GM18507 (cell line): ENCODE measurements at regions not wholly inside any gene's neighbourhood (a gene's known extent, or its start where the extent isn't known, plus 50 kb on each side); places are given as distances from the start of the nearest gene placed in this dataset.
"Not testable (repeated sequence)": the region's sequence is repeated elsewhere in the genome, so short reads cannot be mapped to it uniquely, and the experiment has no call there.

Source experiments
- DNase-seq: peaks from one replicate; pipeline ENCODE4 v3.0.0; 2011; ENCODE audit warnings: low read depth; ENCODE audit not compliant: insufficient read length; ENCODE audit errors: extremely low spot score
- FAIRE-seq: peaks from 2 replicates; lab custom pipeline; 2011; peaks lifted over from hg19 to GRCh38; lab: Jason Lieb, UNC

DNA sequence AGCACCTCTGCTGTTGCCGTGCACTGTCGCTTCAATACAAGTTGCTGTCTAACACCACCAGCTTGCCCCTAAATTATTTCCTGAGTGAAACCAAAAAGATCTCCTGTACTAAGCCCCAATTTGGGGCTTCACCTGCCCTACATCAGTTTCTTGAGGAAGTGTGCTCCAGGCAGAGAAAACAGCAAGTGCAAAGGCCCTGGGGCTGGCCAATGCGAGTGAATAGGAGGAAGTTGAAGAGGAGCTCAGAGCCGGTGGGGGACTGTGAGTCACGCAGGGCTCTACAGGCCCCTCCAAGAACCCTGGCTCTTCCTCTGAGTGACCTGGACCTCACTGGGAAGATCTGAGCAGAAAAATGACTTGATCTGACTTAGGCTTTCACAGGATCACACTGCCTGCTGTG, 117.2 kb downstream of the IPO8 start:
- no peak for FAIRE-seq
- DNase-seq = no peak

DNA sequence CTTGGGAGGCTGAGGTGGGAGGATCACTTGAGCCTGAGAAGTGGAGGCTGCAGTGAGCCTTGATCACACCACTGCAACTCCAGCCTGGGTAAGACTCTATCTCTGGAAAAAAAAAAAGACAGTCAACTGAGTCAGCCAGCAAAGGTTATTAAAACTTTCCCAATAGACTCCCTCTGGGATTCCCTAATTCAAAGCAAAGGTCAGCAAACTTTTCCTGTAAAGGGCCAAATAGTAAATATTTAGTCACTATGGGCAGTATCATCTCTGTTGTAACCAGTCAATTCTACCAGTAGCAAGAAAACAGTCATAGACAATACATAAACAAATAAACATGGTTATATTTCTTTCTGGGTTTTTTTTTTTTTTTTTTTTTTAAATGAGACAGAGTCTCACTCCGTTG, 122.5 kb downstream of the IPO8 start:
- FAIRE-seq (no peak), DNase-seq (no peak)

DNA sequence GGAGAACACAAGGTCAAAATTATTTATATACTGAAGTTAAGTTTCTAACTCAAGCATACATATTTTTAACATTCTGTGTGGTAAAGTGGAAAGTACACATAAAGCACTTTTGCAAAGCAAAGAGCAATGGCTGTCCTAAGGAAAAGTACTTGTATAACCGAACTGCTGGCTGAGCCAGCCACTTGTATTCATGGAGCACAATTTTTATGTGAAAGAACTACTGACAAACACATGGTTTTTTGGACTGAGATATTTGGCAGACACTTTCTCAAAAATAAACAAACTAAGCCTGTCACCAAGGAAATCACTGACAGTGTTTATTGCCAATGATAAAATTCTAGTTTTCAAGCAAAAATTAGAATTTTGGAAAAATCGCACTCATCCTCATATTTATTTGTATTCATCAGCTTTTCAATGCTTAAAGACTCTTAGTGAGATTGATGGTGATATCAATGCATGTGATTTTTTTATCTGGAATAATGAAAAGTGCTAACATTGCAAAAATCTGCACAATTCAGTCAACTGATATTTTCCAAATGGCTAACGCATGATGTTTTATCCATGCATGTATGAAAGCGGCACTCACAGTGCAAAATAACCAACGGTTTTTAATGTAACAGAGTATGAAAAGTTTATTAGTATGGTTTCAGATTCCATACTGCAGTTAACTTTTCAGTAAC, 125.3 kb downstream of the IPO8 start:
- DNase-seq (no peak), FAIRE-seq (no peak)

DNA sequence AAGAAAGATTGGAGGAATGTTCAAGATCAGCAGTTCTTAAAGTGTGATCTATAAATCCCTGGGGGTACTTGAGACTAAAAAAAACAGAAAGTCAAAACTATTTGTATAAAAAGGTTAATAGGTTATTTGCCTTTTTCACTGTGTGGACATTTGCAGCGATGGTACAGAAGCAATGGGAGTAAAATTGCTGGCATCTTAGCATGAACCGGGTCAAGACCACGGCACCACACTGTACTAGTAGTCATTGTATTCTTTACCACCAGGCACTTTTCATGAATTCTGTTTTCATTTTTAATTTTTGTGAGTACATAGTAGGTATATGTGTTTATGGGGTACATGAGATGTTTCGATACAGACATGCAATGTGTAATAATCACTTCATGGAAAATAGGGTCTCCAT, 126.2 kb downstream of the IPO8 start:
- DNase-seq (no peak), FAIRE-seq (no peak)

DNA sequence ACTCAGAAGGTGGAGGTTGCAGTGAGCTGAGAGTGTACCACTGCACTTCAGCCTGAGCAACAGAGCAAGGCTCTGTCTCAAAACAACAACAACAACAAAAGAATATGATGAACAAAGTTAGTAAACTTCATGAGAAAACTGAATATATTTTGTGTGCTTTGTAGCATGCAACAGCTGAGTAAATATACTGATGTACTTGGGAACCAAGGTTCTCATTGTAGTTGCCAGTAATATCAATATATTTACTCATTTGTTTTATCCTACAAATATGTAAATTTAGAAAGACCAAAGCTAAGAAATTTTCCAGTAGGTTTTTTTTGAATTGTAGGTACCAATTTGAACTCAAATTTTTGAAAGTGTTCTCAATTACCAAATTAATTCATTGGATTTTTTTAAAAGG, 127.2 kb downstream of the IPO8 start:
- DNase-seq (no peak), FAIRE-seq (no peak)

DNA sequence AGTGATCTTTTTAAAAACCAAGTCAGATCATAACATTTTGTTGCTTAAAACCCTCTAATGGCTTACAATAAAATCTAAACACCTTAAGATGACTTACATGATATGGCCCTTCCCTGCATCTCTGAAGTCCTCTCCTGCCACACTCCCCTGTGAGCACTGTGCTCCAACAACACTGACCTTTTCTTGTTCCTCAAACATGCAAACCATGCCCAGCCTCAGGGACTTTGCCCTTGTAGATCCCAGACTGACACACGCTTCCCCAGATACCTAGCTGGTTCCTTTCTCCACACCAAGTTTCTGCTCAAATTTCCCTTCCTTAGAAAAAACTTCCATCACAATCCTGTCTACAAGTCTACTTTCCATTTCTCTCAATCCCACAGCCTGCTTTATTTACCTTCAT, 128.6 kb downstream of the IPO8 start:
- no peak for DNase-seq

DNA sequence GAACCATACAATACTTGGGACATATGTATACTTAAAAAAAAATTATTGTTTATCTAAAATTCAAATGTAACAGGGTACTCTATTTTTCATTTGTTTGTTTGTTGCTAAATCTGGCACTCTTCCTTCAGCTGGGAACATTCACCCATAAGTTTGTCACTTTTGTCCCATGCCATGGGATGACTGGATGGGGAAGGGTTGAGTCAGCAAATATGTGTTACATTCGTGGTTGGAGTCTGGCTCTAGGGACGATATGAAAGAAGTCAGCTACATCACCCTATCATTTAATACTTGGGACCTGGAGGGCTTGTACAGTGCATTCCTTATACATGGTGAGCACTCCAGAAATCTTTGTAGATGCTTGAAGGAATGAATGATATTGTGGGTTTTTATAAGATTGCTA, 131.3 kb downstream of the IPO8 start:
- DNase-seq = no peak
- FAIRE-seq = no peak

More for the DNA sequence above, 128.6 kb downstream of the IPO8 start:
- no peak for FAIRE-seq

DNA sequence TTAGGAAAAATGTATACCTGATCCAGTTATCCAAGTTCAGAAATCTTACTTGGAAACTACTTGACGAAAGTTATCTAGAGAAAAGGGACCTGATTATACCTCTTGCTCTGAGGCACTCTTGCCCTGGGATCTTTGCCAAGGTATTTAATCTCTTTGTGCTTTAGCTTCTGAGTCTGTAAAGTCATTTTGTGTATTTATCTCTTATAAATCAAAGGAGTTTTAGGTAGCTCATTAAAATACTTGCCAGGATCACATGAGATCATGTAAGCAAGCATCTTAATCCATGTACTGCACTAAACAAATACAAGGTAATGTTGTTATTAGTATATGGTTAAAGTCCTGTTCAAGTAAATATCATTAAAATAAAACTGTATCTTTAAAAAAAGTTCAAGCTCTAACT, 147.5 kb downstream of the IPO8 start:
- DNase-seq (no peak), FAIRE-seq (no peak)

DNA sequence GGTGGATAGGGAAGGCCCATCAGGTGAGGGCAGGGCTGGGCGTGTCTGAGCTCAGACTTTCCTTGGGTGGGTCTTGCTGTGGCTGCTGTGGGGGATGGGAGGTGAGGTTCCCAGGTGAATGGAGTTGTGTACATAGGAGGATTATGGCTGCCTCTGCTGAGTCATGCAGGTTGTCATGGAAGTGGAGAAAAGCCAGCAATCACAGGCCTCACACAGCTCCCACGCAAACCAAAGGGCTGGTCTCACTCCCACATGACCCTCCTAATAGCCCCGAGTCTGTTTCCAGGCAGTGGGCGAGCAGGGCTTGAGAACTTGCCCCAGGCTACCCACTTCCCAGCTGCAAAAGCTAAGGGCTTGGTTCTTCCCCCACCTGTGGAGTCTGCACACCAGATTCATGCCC, 149.5 kb downstream of the IPO8 start:
- DNase-seq (no peak), FAIRE-seq (no peak)

DNA sequence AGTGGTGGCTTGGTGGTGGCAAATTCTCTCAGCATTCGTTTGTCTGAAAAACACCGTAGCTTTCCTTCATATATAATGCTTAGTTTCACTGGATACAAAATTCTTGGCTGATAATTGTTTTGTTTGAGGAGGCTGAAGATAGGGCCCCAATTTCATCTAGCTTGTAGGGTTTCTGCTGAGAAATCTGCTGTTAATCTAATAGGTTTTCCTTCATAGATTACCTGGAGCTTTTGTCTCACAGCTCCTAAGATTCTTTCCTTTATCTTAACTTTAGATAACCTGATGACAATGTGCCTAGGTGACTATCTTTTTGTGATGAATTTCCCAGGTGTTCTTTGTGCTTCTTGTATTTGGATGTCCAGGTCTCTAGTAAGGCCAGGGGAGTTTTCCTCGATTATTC, 151.0 kb downstream of the IPO8 start:
- FAIRE-seq, DNase-seq: not testable (repeated sequence)

DNA sequence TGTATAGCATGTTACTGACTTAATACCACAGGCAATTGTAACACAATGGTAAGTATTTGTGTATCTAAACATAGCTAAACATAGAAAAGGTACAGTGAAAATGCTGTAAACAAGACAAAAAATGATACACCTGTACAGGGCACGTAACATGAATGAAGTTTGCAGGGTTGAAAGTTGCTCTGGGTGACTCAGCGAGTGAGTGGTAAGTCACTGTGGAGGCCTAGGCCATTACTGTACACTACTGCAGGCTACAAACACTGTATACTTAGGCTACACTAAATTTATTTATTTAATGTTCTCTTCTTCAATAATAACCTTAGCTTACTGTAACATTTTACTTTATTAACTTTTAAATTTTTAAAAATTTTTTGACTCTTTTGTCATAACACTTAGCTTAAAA, 158.4 kb downstream of the IPO8 start:
- DNase-seq = no peak
- FAIRE-seq = no peak

DNA sequence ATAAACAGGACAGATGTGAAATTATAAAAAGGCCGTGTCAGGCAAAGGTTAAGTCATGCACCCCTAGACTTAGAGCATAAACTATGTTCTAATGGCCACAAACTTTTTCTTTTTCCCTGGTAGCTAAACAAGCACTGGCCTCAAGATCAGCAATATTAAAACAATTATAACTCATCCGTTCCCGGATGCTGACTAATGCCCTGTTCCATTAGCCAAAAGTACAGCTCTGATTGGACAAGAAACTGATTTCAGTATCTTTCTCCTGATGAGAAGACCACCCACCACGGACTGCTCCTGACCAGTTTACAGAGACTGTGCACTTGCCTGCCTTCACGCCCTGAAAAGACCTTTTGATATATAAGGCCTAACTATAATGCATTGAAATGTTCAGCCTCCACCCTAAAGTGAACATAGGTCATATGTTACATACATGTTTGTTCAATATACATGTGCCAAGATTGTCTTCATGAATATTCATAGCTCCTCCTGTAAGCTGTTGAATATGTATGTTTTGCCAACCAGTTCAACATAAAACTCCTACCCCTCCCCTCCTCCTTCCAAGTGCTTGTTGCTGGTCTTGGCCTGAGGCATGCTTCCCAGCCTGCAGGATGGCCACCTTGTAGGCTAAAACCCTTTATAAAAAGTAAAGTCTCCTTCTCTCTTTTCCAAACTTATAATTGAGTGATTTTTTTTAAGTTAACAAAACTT, 162.0 kb downstream of the IPO8 start:
- FAIRE-seq = no peak
- no peak for DNase-seq

DNA sequence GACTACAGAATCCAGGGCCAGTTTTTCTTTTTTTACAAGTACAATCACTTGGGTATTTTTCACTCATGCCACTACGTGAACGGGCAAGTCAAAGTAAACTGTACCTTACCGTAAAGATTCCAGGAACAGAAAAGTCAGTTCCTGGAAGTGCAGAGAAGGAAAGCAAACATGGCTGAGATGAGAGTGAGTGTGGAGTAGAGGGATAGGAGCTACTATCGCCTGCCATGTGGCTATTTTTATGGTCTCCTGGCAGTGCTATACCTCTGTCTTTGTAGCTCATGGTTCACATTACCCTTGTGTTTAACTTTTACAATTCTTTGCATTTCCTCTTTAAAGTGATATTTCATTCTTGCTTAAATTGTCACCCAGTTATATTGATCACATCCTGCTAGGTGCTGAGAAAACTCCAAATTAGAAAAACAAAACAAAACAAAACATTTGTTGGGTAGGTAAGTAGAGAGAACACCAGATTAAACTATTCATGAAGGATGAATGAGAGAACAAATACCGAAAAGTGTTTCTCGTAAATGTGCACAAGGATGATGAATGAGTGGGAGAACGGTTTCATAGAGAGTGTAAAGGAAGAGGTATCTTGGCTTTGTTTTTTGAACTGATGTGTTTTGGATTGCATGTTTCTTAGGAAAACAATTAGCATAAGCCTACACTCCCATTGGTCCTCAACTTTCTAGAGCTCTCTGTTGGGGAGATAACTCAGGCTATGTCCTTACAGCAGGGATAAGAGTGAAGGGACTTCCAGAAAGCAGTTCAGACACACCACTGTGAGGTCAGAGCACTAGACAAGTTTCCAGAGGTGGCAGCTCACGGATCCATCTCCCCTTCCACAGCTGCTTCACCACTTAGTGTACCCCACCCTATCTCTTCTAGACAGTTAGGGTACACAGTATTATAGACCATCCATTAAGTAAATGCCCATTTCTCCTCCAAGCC, 163.7 kb downstream of the IPO8 start:
- no peak for DNase-seq
- no peak for FAIRE-seq

DNA sequence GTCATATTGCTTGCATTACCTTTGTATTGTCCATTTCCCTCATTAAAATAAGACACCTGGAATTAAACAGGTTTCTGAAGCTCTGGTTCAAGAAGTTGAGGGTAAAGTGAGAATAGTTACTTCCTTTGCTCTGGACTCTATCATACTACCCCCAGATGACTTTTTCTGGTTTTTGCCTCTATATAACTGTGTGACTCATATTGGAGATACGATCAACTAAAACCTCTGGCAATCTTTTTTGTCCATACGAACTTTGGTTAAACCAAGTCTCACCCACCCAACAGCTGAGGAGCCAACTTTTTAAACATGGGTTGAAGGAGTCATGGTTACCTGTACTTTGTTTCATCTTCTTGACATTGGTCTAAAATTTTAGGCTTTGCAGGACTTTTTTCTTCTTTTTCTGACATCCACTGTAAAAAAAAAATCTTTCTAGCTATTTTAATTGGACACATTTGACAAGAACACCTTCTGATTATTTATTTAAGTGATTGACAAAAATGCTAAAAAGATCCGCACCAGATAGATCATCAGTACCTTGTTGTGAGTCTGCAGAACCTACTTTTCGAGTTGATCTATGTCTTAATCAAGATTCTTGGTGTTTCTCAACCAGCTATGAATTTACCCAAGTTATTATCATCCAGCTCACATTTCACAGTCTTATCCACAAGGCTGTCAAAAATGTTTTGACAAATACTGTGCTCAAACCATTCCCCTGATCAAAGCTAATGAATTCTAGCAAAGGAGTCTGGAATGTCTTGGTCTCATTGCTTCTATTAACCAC, 166.0 kb downstream of the IPO8 start:
- FAIRE-seq = no peak
- DNase-seq = no peak

DNA sequence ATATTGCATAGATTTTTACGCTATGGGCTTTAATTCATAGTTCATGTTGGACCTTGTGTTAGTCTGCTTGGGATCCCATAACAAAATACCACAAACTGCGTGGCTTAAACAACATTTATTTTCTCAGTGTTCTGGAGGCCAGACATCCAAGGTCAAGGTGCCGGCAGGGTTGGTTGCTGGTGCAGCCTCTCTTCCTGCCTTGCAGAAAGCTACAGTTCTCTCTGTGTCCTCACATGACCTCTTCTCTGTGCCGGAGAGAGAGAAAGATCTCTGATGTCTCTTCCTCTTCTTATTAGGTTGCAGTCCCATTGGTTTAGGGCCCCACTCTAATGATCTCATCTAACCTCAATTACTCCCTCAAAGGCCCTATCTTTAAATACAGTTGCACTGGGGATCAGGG, 170.5 kb downstream of the IPO8 start:
- FAIRE-seq = no peak

DNA sequence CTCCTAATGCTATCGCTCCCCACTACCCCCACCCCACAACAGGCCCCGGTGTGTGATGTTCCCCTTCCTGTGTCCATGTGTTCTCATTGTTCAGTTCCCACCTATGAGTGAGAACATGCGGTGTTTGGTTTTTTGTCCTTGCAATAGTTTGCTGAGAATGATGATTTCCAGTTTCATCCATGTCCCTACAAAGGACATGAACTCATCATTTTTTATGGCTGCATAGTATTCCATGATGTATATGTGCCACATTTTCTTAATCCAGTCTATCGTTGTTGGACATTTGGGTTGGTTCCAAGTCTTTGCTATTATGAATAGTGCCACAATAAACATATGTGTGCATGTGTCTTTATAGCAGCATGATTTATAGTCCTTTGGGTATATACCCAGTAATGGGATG, 175.4 kb downstream of the IPO8 start:
- FAIRE-seq, DNase-seq: not testable (repeated sequence)

More for the DNA sequence above, 170.5 kb downstream of the IPO8 start:
- no peak for DNase-seq

DNA sequence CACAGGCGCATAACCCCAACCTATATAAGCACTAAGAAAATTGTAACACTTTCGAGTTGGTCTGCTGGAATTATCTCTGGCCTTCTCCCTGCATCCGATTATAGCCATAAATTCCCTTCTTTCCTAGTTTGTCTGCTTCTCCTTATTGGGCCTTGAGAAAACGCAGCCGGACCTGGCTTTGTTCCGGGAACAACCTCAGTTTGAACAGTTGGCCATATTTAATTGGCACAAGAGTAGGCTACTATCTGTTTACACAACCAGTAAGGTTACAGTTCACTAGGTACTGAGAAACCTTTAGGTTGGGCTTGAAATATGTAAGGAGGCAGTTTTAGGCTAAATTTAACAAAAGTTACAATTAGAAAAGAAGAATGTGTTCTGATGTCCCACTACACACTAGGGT, 176.1 kb downstream of the IPO8 start:
- DNase-seq (no peak), FAIRE-seq (no peak)

DNA sequence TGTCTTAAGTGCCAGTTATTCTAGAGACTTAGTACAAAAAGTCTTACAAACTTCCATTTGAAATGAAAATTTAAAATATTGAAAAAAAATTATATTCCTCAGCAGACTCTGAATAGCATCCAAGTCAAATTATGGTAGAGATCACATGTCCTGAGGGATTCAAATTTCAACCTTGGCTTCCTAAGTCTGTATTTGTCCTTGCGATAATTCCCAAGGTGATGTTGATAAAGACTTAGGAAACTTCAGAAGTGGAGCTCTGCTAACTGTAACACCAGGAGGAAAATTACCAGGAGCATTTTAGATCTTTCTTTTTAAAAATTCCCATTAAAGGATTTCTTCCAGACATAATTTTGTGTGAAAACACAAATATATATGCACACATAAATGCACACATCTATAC, 178.3 kb downstream of the IPO8 start:
- FAIRE-seq (no peak), DNase-seq (no peak)

DNA sequence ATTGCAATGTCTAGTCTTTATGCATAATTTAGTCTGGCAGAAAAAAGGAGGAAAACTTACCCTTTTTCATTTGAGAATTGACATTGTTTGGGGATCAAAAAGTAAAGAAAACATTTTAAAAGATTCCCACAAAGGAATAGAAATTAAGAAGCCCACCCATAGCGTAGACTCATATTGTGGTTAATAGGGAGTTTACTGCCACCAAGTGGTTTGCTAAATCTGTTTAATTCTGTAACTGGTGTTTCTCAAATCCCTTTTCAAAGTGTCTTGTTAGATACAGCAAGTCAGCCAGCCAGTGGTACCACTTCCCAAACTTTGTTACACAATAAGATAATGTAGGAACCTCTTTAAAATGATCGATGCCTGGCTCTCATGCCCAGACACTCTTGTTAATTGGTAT, 180.3 kb downstream of the IPO8 start:
- DNase-seq (no peak), FAIRE-seq (no peak)

DNA sequence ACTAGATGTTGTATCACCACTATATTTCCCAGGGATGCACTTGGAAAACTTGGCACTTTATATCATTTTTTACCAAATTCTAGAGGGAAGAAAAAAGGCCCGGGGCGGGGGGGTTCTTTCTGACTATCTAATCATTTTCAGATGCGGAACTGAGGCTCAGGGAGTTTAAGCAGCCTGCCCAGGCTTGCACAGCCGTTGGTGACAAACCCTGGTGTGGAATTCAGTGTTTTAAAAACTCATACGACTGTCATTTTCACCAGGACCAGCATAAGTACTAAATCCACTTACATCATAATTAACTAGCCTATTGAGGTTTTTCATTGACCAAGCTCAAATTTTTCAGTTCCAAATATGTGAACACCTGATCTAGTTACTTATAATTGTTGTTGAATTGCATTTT, 181.0 kb downstream of the IPO8 start:
- no peak for FAIRE-seq
- DNase-seq = no peak
